ENCODE measurements at regions not wholly inside any gene's neighbourhood (a gene's known extent, or its start where the extent isn't known, plus 50 kb on each side); places are given as distances from the start of the nearest gene placed in this dataset.

DNA sequence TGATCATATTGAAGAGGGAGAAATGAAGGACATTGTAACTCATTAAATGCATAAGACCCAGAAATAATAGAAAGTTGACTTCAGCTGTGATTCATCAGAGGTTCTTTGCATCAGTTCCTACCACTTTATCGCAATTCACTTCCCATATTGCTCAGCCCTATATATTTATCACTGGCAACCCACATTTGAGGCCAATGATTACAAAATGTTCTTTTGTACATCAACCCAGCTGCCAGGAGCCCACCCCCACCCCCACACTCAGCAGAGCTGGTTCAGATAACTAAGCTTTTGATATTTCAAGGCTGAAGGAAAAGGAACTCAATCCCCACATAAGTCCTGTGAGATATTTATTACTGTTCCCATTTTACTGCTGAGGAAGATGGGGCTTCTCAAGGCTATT is 51.2 kb upstream of the TMPO start:
- H3K27ac ChIP-seq = no peak overlapping the region
- TF ChIP-seq, protein P1, sequence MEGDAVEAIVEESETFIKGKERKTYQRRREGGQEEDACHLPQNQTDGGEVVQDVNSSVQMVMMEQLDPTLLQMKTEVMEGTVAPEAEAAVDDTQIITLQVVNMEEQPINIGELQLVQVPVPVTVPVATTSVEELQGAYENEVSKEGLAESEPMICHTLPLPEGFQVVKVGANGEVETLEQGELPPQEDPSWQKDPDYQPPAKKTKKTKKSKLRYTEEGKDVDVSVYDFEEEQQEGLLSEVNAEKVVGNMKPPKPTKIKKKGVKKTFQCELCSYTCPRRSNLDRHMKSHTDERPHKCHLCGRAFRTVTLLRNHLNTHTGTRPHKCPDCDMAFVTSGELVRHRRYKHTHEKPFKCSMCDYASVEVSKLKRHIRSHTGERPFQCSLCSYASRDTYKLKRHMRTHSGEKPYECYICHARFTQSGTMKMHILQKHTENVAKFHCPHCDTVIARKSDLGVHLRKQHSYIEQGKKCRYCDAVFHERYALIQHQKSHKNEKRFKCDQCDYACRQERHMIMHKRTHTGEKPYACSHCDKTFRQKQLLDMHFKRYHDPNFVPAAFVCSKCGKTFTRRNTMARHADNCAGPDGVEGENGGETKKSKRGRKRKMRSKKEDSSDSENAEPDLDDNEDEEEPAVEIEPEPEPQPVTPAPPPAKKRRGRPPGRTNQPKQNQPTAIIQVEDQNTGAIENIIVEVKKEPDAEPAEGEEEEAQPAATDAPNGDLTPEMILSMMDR (conservative IDR thresholded peaks at IDR 0.05) = no peak

DNA sequence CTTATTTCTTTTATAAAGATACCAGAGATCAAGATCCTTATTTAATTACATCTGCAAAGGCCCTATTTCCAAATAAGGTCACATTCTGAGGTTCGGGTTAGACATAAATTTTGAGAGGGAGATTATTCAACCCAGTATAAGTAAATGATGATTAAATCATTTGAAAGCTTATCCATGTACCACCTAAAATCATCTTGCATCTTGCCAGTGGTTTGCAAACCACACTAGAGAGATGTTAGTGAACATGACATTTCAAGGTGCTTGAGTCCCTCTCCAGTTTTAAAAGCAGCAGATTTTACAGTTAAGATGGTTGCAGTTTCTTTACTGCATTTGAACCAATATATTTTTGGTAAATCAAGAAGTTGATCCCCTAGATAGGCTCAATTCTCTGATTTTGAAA is 49.9 kb upstream of the TMPO start:
- H3K27ac ChIP-seq = no peak overlapping the region
- TF ChIP-seq, protein P1 (conservative IDR thresholded peaks at IDR 0.05) = no peak
